ENCODE measurements at regions not wholly inside any gene's neighbourhood (a gene's known extent, or its start where the extent isn't known, plus 50 kb on each side); places are given as distances from the start of the nearest gene placed in this dataset.

GRCh38 chr21:27550287-27550686 is 583.4 kb upstream of the ADAMTS5 start:
- no peak for TF ChIP-seq EZH2 (IDR thresholded peaks at IDR 0.05; ENCODE audit: borderline replicate concordance, insufficient read depth, low read depth, low read length, poor library complexity, severe bottlenecking)
- no peak for TF ChIP-seq CTCF (IDR thresholded peaks at IDR 0.05)
